SK-N-SH treated with all-trans-retinoic acid at 6 μM for 48 hours (cell line): ENCODE measurements at regions not wholly inside any gene's neighbourhood (a gene's known extent, or its start where the extent isn't known, plus 50 kb on each side); places are given as distances from the start of the nearest gene placed in this dataset.

Experiments used
- ATAC-seq: fragments of 200-7000 bp; cut with Tn5 transposase; 3 replicates; pipeline ENCODE4 v1.9.1; 2020; ENCODE audit warnings: mild to moderate bottlenecking, moderate library complexity
- ARNTL ChIP-seq: fragments of 450-650 bp; formaldehyde crosslinking; IDR thresholded peaks from 2 replicates; pipeline ENCODE4 v1.5.0; 2020; ENCODE audit warnings: low read depth, mild to moderate bottlenecking, moderate library complexity, borderline replicate concordance
- BACH2 ChIP-seq: fragments of 250-450 bp; sonication (Bioruptor Pico); IDR thresholded peaks from 2 replicates; pipeline ENCODE4 v1.9.0; 2021; ENCODE audit warnings: mild to moderate bottlenecking, borderline replicate concordance
- CREB5 ChIP-seq: fragments of 250-450 bp; sonication (Bioruptor Pico); IDR thresholded peaks from 2 replicates; pipeline ENCODE4 v1.5.1; 2020; ENCODE audit warnings: low read depth, mild to moderate bottlenecking, moderate library complexity
- CSDC2 ChIP-seq: fragments of 250-450 bp; sonication (Bioruptor Pico); IDR thresholded peaks from 2 replicates; pipeline ENCODE4 v1.5.0; 2020; ENCODE audit warnings: mild to moderate bottlenecking, moderate library complexity
- ESRRG ChIP-seq: fragments of 250-450 bp; sonication (Bioruptor Pico); IDR thresholded peaks from 2 replicates; pipeline ENCODE4 v1.6.1; 2021; ENCODE audit warnings: mild to moderate bottlenecking
- GLIS3 ChIP-seq: fragments of 250-450 bp; sonication (Bioruptor Pico); IDR thresholded peaks from 2 replicates; pipeline ENCODE4 v1.5.0; 2020; ENCODE audit warnings: mild to moderate bottlenecking, moderate library complexity
- ISL1 ChIP-seq: fragments of 250-450 bp; sonication (Bioruptor Pico); IDR thresholded peaks from 2 replicates; pipeline ENCODE4 v2.1.2; 2022; ENCODE audit warnings: mild to moderate bottlenecking, moderate library complexity
- OSR1 ChIP-seq: fragments of 250-450 bp; sonication (Bioruptor Pico); IDR thresholded peaks from 2 replicates; pipeline ENCODE4 v1.8.0; 2022; ENCODE audit warnings: moderate library complexity, mild to moderate bottlenecking, inconsistent platforms
- PPARA ChIP-seq: fragments of 250-450 bp; sonication (Bioruptor Pico); IDR thresholded peaks from 2 replicates; pipeline ENCODE4 v1.5.0; 2020; ENCODE audit warnings: mild to moderate bottlenecking, borderline replicate concordance
- RARB ChIP-seq: fragments of 250-450 bp; sonication (Bioruptor Pico); IDR thresholded peaks from 2 replicates; pipeline ENCODE4 v1.8.0; 2021; ENCODE audit warnings: mild to moderate bottlenecking, moderate library complexity
- SNAI2 ChIP-seq: fragments of 250-450 bp; sonication (Bioruptor Pico); IDR thresholded peaks from 2 replicates; pipeline ENCODE4 v1.5.0; 2020; ENCODE audit warnings: mild to moderate bottlenecking, moderate library complexity
- TCF4 ChIP-seq: fragments of 250-450 bp; sonication (Bioruptor Pico); IDR thresholded peaks from 2 replicates; pipeline ENCODE4 v1.8.0; 2021; ENCODE audit warnings: mild to moderate bottlenecking, moderate library complexity, borderline replicate concordance
- TOX ChIP-seq: fragments of 250-450 bp; sonication (Bioruptor Pico); IDR thresholded peaks from 2 replicates; pipeline ENCODE4 v1.8.0; 2021; ENCODE audit warnings: mild to moderate bottlenecking, moderate library complexity, borderline replicate concordance
- TSHZ2 ChIP-seq: fragments of 250-450 bp; sonication (Bioruptor Pico); IDR thresholded peaks from 2 replicates; pipeline ENCODE4 v1.5.0; 2020; ENCODE audit warnings: mild to moderate bottlenecking, moderate library complexity
- ZC3H10 ChIP-seq: fragments of 250-450 bp; sonication (Bioruptor Pico); IDR thresholded peaks from 2 replicates; pipeline ENCODE4 v1.5.1; 2021; ENCODE audit warnings: mild to moderate bottlenecking, moderate library complexity
- ZFP3 ChIP-seq: fragments of 250-450 bp; sonication (Bioruptor Pico); IDR thresholded peaks from 2 replicates; pipeline ENCODE4 v1.5.0; 2020; ENCODE audit warnings: mild to moderate bottlenecking, moderate library complexity
- ZFP30 ChIP-seq: fragments of 450-650 bp; formaldehyde crosslinking; IDR thresholded peaks from 2 replicates; pipeline ENCODE4 v1.5.0; 2022; ENCODE audit warnings: mild to moderate bottlenecking, moderate library complexity
- ZNF565 ChIP-seq: fragments of 450-650 bp; formaldehyde crosslinking; conservative IDR thresholded peaks from 2 replicates; pipeline ENCODE4 v1.5.0; 2020; ENCODE audit warnings: low read depth, mild to moderate bottlenecking, moderate library complexity
- ZNF70 ChIP-seq: fragments of 450-650 bp; formaldehyde crosslinking; IDR thresholded peaks from 2 replicates; pipeline ENCODE4 v1.5.0; 2020; ENCODE audit warnings: mild to moderate bottlenecking, moderate library complexity
- ZNF8 ChIP-seq: fragments of 450-650 bp; formaldehyde crosslinking; IDR thresholded peaks from 2 replicates; pipeline ENCODE4 v1.5.0; 2020; ENCODE audit warnings: mild to moderate bottlenecking, moderate library complexity
- TF ChIP-seq, protein P1 (sequence below): fragments of 250-450 bp; sonication (Bioruptor Pico); IDR thresholded peaks from 2 replicates; pipeline ENCODE4 v1.5.1; 2021; ENCODE audit warnings: mild to moderate bottlenecking, moderate library complexity
- TF ChIP-seq, protein P2 (sequence below): fragments of 250-450 bp; sonication (Bioruptor Pico); IDR thresholded peaks from 2 replicates; pipeline ENCODE4 v1.8.0; 2021; ENCODE audit warnings: low read depth, mild to moderate bottlenecking, moderate library complexity, borderline replicate concordance

- TF ChIP-seq, protein P1, sequence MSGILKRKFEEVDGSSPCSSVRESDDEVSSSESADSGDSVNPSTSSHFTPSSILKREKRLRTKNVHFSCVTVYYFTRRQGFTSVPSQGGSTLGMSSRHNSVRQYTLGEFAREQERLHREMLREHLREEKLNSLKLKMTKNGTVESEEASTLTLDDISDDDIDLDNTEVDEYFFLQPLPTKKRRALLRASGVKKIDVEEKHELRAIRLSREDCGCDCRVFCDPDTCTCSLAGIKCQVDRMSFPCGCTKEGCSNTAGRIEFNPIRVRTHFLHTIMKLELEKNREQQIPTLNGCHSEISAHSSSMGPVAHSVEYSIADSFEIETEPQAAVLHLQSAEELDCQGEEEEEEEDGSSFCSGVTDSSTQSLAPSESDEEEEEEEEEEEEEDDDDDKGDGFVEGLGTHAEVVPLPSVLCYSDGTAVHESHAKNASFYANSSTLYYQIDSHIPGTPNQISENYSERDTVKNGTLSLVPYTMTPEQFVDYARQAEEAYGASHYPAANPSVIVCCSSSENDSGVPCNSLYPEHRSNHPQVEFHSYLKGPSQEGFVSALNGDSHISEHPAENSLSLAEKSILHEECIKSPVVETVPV, result no peak
- no peak for TF ChIP-seq ZFP30 (CRISPR knock-in tag)
- no peak for TF ChIP-seq ZNF70 (CRISPR knock-in tag)
- TF ChIP-seq TSHZ2, result no peak
- no peak for TF ChIP-seq ARNTL (CRISPR knock-in tag)
- TF ChIP-seq SNAI2 (CRISPR knock-in tag), result no peak
- TF ChIP-seq TCF4 (CRISPR knock-in tag), result no peak
- no peak for TF ChIP-seq ZC3H10
- no peak for TF ChIP-seq ISL1 (CRISPR knock-in tag)
- no peak for TF ChIP-seq ZFP3 (CRISPR knock-in tag)
- TF ChIP-seq ESRRG (CRISPR knock-in tag), result no peak
- TF ChIP-seq CSDC2, result no peak
- no peak for TF ChIP-seq BACH2 (CRISPR knock-in tag)
- TF ChIP-seq OSR1 (CRISPR knock-in tag), result no peak
- no peak for TF ChIP-seq CREB5 (CRISPR knock-in tag)
- TF ChIP-seq GLIS3, result no peak
- TF ChIP-seq, all 23 proteins: peak for 0
- no peak for ATAC-seq
Observed at GRCh38 chr11:25197515-25197914, 700.7 kb downstream of the LUZP2 start.

DNA sequence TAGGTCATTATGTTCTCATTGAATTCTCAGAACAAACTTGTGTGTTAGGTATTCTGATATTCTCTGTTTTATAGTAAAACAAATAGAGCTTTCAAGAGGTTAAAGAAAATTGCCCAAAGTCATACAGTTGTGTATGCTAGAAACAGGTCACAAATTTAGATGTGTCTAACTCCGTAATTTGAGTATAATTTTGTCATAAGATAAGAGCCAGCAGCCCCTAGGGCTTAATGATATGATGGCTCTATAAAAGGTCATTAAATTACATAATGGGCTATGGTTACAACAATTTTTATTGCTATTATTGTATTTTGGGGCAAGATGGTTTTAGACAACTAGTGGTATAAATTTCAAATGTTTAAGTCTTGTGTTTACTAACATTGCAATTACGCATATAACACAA is 701.9 kb downstream of the LUZP2 start:
- no peak for TF ChIP-seq TCF4 (CRISPR knock-in tag)
- no peak for TF ChIP-seq CREB5 (CRISPR knock-in tag)
- TF ChIP-seq GLIS3, result no peak
- TF ChIP-seq TSHZ2, result no peak
- no peak for TF ChIP-seq ZFP3 (CRISPR knock-in tag)
- TF ChIP-seq ZNF70 (CRISPR knock-in tag), result no peak
- ATAC-seq, result no peak

GRCh38 chr11:25200925-25201324 is 704.1 kb downstream of the LUZP2 start:
- TF ChIP-seq GLIS3 (no peak), OSR1 (CRISPR knock-in tag) (no peak), ZNF8 (CRISPR knock-in tag) (no peak), SNAI2 (CRISPR knock-in tag) (no peak), ISL1 (CRISPR knock-in tag) (no peak), TOX (no peak), PPARA (CRISPR knock-in tag) (no peak), ZNF565 (CRISPR knock-in tag) (no peak), RARB (CRISPR knock-in tag) (no peak)
- TF ChIP-seq, protein P1, result no peak
- TF ChIP-seq, protein P2, sequence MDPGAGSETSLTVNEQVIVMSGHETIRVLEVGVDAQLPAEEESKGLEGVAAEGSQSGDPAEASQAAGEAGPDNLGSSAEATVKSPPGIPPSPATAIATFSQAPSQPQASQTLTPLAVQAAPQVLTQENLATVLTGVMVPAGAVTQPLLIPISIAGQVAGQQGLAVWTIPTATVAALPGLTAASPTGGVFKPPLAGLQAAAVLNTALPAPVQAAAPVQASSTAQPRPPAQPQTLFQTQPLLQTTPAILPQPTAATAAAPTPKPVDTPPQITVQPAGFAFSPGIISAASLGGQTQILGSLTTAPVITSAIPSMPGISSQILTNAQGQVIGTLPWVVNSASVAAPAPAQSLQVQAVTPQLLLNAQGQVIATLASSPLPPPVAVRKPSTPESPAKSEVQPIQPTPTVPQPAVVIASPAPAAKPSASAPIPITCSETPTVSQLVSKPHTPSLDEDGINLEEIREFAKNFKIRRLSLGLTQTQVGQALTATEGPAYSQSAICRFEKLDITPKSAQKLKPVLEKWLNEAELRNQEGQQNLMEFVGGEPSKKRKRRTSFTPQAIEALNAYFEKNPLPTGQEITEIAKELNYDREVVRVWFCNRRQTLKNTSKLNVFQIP, result no peak
- no peak for ATAC-seq
